ENCODE measurements at regions not wholly inside any gene's neighbourhood (a gene's known extent, or its start where the extent isn't known, plus 50 kb on each side); places are given as distances from the start of the nearest gene placed in this dataset.

GRCh38 chr1:195740862-195741261, 867.4 kb downstream of the KCNT2 start:
- TF ChIP-seq, protein P1, sequence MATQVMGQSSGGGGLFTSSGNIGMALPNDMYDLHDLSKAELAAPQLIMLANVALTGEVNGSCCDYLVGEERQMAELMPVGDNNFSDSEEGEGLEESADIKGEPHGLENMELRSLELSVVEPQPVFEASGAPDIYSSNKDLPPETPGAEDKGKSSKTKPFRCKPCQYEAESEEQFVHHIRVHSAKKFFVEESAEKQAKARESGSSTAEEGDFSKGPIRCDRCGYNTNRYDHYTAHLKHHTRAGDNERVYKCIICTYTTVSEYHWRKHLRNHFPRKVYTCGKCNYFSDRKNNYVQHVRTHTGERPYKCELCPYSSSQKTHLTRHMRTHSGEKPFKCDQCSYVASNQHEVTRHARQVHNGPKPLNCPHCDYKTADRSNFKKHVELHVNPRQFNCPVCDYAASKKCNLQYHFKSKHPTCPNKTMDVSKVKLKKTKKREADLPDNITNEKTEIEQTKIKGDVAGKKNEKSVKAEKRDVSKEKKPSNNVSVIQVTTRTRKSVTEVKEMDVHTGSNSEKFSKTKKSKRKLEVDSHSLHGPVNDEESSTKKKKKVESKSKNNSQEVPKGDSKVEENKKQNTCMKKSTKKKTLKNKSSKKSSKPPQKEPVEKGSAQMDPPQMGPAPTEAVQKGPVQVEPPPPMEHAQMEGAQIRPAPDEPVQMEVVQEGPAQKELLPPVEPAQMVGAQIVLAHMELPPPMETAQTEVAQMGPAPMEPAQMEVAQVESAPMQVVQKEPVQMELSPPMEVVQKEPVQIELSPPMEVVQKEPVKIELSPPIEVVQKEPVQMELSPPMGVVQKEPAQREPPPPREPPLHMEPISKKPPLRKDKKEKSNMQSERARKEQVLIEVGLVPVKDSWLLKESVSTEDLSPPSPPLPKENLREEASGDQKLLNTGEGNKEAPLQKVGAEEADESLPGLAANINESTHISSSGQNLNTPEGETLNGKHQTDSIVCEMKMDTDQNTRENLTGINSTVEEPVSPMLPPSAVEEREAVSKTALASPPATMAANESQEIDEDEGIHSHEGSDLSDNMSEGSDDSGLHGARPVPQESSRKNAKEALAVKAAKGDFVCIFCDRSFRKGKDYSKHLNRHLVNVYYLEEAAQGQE (IDR thresholded peaks at IDR 0.05; ENCODE audit: insufficient read depth in 1 of 2, low read depth in 2 of 2, low read length in 2 of 2): no peak

GRCh38 chr1:195738966-195739650, 869.1 kb downstream of the KCNT2 start:
- no peak for TF ChIP-seq POLR2AphosphoS5 (IDR thresholded peaks at IDR 0.05; ENCODE audit: low read depth, low read length)
- TF ChIP-seq, protein P1 (IDR thresholded peaks at IDR 0.05; ENCODE audit: insufficient read depth in 1 of 2, low read depth in 2 of 2, low read length in 2 of 2): no peak
- no peak for TF ChIP-seq SIN3A (IDR thresholded peaks at IDR 0.05; ENCODE audit: borderline replicate concordance, insufficient read depth, low read length)
- no peak for TF ChIP-seq TAF1 (IDR thresholded peaks at IDR 0.05; ENCODE audit: borderline replicate concordance, insufficient read depth, low read length)

DNA sequence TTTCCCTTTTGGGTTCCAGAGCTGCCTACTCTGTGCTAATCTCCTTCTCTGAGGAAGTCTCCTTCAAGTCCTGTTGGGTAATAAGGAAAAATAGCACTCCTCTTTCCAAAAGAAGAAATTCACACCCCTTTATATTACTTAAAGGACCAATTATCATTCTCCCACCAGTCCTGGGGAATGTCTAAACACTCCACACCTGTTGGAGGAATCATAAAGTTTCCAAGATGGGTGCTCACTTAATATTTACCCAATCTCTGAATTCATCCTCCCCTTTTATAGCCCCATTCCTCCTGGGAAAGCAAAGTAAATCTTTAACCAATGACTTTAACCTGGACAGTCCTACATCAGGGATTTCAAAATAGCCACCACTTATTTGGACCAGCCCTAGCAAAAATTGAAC, 873.1 kb downstream of the KCNT2 start:
- TF ChIP-seq POLR2AphosphoS5 (IDR thresholded peaks at IDR 0.05; ENCODE audit: low read depth, low read length) (no peak), SIN3A (IDR thresholded peaks at IDR 0.05; ENCODE audit: borderline replicate concordance, insufficient read depth, low read length) (no peak), TAF1 (IDR thresholded peaks at IDR 0.05; ENCODE audit: borderline replicate concordance, insufficient read depth, low read length) (no peak), FOXP2 (optimal IDR thresholded peaks at IDR 0.05; ENCODE audit: borderline replicate concordance, extremely low read depth, extremely low read length, insufficient read depth) (no peak)
- TF ChIP-seq, protein P1 (IDR thresholded peaks at IDR 0.05; ENCODE audit: insufficient read depth in 1 of 2, low read depth in 2 of 2, low read length in 2 of 2): no peak

GRCh38 chr1:195733826-195734225, 874.4 kb downstream of the KCNT2 start:
- no peak for TF ChIP-seq POLR2AphosphoS5 (IDR thresholded peaks at IDR 0.05; ENCODE audit: low read depth, low read length)
- no peak for TF ChIP-seq TAF1 (IDR thresholded peaks at IDR 0.05; ENCODE audit: borderline replicate concordance, insufficient read depth, low read length)
- TF ChIP-seq SIN3A (IDR thresholded peaks at IDR 0.05; ENCODE audit: borderline replicate concordance, insufficient read depth, low read length): no peak
- TF ChIP-seq FOXP2 (optimal IDR thresholded peaks at IDR 0.05; ENCODE audit: borderline replicate concordance, extremely low read depth, extremely low read length, insufficient read depth): no peak
- TF ChIP-seq, protein P1 (IDR thresholded peaks at IDR 0.05; ENCODE audit: insufficient read depth in 1 of 2, low read depth in 2 of 2, low read length in 2 of 2): no peak

DNA sequence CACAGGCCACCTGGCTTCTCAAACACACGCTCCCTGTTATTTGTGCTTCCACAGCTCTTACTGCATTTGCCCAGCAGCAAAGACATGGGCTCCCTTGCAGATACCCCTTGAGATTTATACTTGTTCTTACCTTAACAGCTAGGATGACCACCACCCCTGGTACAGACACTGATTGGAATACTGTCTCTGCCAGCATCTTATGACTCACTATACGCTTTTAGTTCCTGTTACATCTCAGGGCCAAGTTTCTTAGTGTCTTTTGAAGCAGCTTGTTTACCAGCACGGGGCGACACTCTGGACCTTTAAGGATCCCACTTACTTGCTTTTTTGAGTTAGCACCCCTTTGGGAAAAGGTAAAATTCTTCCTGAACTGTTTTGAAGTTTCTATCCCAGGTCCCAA, 874.8 kb downstream of the KCNT2 start:
- TF ChIP-seq TAF1 (IDR thresholded peaks at IDR 0.05; ENCODE audit: borderline replicate concordance, insufficient read depth, low read length): no peak
